NCI-H524 (cell line): ENCODE measurements at regions not wholly inside any gene's neighbourhood (a gene's known extent, or its start where the extent isn't known, plus 50 kb on each side); places are given as distances from the start of the nearest gene placed in this dataset.

Experiments
- DNase-seq, 2 experiments: peaks; one replicate each; lab custom pipeline; 2025; lab: John Stamatoyannopoulos, UW

DNA sequence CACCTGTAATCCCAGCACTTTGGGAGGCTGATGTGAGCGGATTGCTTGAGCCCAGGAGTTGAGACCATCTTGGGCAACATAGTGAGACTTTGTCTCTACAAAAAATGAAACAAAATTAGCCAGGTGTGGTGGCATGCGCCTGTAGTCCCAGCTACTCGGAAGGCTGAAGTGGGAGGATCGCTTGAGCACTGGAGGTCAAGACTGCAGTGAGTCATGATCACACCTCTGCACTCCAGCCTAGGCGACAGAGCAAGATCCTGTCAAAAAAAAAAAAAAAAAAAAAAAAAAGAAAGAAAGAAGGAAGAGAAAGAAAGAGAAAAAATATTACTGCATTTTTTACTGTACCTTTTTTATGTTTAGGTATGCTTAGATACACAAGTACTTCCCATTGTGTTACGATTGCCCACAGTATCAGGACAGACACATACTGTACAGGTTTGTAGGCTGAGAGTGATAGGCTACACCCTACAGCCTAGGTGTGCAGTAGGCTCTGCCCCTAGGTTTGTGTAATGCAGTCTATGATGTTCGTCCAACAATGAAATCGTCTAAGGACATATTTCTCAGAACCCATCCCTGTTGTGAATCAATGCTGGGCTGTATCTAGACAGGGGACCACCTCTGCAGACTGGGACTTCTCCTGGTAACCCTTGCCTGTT is 160.4 kb upstream of the PWP1 start:
- no peak for DNase-seq

GRCh38 chr12:107525719-107526554 is 159.7 kb upstream of the PWP1 start:
- no peak for DNase-seq

DNA sequence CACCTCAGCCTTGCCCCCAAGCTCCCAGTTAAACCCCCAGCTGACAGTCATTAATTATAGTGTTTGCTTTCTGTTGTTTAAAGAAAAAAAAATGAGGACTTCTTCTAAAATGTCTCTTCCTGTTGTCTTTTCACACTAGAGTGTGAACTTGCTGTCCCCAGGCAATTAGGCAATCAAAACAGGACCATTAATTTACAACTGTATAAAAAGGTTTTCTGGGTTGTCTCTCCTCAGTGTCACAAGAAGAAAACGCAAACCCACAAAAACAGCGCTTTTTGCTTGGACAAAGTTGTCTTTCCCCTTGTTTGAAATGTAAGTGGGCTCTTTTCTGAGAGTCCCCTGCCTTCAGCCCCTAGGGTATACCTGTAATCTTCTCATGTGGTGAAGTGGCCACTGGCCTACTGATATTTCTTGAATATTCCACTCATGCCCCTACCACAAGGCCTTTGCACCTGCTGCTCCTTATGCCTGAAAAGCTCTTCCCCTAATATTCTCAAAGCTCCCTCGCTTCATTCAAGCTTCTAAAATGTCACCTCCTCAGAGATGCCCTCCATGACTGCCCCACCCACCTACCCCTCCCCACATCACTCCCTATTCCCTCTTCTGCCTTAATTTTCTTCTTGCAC is 158.9 kb upstream of the PWP1 start:
- no peak for DNase-seq

GRCh38 chr12:107528731-107529365 is 156.8 kb upstream of the PWP1 start:
- no peak for DNase-seq

DNA sequence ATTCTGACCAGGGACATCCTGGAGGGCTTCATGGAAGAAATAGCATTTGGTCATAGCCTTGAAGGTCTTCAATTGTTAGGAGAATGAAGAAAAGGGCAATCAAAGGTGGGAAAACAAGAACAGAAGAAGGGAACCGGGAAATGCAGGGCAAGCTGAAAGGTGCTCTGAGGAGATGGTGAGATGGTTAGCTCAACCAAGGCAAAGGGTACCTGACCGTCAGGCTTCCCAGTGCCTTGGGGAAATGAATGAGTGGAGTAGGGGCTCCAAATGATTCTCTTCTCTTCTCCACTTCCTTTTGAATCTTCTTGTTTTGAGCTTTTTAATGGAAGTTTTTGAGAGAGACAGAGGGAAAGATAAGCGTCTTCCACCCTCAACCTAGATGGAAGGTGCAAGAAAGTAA is 155.6 kb upstream of the PWP1 start:
- DNase-seq = no peak

- no peak for DNase-seq
Measured at GRCh38 chr12:107530701-107531100, 154.9 kb upstream of the PWP1 start.

DNA sequence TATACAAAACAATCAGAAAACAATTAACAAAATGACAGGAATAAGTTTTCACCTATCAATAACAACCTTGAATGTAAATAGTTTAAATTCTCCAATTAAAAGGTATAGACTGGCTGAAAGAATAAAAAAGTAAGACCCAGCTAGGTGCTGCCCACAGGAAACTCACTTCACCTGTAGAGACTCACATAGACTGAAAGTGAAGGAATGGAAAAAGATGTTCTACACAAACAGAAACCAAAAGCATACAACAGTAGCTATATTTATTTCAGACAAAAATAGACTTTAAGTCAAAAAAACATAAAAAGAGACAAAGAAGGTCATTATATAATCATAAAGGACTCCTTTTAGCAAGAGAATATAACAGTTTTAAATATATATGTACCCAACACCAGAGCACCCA is 152.4 kb upstream of the PWP1 start:
- no peak for DNase-seq

GRCh38 chr12:107536613-107537012 is 149.0 kb upstream of the PWP1 start:
- DNase-seq = no peak

DNA sequence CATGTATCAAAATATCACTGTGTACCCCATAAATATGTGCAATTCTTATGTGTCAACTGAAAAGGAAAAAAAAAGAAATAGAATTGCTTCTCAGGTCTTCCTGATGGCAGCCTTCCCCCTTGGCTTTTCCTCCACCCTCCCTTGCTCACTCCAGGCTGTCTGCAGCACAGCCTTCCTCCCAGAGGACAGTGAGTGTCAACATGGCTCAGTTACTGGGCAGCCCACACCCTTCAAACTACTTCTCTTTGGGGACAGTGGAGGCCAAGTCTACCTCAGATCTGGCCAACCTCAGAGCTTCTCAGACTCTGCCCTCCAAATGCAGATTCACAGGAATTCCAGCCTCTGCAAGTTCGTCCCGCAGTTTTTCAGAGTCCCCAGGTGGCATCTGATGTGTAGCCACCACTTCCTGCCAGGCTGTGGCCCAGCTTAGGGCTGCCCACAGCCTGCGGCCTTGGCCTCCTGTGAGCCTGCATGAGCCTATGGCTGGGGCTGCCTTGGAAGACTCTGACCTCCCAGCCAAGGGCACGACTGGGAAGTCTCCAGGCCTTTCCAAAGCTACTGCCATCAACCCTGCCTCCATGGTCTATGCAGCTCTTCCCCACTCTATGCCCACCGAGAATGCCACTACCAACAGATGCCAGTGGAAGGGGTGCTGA is 148.0 kb upstream of the PWP1 start:
- no peak for DNase-seq

DNA sequence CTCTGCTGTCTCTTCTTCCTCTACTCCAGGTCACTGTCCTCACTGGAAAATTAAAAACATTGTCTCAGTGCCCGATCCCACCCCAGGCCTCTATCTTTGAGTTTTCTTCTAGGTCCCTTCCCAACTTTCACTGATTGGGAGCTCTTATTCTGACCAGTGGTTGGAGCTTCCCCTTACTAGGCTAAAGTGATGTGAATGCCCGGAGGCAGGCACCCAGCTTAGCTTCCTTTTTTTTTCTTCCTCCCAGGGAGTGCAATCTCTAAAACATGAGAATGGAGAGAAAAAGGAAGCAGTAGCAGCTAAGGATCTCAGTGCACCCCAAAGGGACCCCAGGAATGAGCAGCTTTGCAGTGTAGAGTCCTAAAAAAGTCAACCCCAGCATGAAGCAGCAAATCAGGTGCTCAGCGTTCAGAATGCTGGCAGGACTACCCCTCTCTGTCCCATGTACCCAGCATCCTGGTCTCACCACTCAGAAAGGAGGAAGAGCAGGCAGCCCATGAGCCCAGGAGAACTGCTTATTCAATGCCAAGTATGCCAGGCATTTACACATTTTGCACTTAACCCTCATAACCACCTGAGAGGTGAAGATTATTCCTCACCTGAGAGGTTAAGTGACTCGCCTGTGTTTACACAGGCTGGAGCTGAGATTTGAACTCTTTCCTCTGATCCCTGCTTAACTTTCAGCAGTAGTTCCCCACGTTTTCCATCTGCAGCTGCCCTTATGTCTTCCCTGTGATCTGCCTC is 146.2 kb upstream of the PWP1 start:
- DNase-seq = no peak

GRCh38 chr12:107541001-107541705 is 144.4 kb upstream of the PWP1 start:
- DNase-seq = no peak

DNA sequence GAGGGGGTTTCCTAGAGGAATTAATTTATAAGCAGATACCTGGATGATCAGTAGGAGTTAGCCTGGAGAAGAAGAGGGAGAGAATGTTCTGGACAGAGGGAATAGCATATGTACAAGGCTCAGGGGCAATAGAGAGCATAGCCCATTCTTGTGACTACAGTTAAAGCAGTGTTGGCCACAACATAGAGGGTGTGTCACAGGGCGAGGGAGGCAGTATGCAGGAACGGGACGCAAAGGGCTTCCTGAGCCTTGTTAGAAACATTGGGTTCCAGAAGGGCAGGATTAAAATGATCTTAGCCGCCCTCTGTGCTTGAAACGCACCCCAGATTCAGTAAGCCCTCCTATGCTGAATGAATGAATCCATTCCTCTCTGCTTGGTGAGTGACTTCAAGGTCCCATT is 142.2 kb upstream of the PWP1 start:
- DNase-seq = no peak

- DNase-seq = no peak
Measured at GRCh38 chr12:107543841-107544240, 141.8 kb upstream of the PWP1 start.

- DNase-seq = no peak
Measured at GRCh38 chr12:107544937-107545336, 140.7 kb upstream of the PWP1 start.

GRCh38 chr12:107545737-107546353 is 139.8 kb upstream of the PWP1 start:
- no peak for DNase-seq

- no peak for DNase-seq
Measured at GRCh38 chr12:107547389-107547788, 138.2 kb upstream of the PWP1 start.

DNA sequence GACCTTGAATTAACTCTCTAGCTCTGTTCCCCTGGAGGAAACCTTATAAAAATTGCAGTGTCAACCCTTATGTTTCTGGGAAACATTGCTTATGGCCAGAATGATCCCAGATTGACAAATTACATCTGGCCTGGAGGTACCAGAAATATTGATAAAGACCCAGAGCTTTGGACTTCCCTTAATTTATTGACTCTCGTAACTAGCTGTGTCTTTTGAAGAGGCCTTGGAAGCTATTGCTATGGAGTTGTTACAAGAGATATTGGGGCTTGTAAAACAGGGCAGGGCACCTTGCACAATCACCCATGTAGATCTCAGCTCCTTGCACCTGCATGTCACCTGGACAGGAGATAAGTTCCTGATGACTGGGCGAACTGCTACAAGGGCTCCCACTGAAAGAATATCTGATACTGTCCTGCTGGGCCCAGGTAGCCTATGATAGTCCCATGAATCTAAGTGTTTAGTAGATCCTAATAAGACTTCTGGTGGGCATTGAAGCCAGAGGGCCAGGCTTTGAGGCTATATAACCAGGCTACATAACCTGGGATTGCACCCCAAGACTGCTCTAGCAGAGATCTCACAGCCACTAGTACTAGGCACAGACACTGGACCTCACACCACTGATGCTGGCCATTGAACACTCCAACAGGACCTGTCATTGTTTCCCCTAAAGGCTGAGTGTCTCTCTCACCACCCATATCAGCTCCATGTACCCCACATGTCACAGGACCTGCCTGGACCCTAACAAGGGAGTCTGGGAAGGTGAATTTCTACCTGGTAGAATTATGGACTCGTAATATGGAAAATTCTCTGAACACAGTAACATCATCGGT is 135.7 kb upstream of the PWP1 start:
- no peak for DNase-seq

GRCh38 chr12:107551434-107551833 is 134.2 kb upstream of the PWP1 start:
- no peak for DNase-seq

DNA sequence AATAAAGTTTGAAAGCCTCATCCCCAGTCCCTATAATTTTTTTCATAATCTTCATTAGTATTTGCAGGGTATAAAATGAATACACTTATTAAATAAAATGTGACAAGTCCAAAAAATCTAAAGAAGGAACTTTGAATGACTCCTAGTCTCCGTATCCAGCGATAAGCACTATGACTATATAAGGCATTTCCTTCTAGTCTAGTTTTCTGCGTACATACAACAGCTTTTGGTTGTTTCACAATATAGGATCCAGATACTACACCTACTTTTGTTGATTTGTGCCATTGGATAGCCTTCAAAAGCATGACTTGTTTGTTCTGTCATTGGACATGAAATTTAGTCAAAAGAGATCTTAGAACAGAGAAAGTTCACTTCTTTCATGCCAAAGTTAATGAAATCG is 133.3 kb upstream of the PWP1 start:
- DNase-seq = no peak
